Activated CD4-positive, CD25-positive, alpha-beta regulatory T cell treated with anti-CD3 and anti-CD28 coated beads, Interleukin-2, amount 50 U/mL, for 16 hours (primary cell): ENCODE measurements at regions not wholly inside any gene's neighbourhood (a gene's known extent, or its start where the extent isn't known, plus 50 kb on each side); places are given as distances from the start of the nearest gene placed in this dataset.
"Not testable (repeated sequence)": the region's sequence is repeated elsewhere in the genome, so short reads cannot be mapped to it uniquely, and the experiment has no call there.

Source experiments
- DNase-seq: peaks from one replicate; pipeline ENCODE4 v3.0.0-alpha.2; 2020; ENCODE audit warnings: low read depth, low spot score

DNA sequence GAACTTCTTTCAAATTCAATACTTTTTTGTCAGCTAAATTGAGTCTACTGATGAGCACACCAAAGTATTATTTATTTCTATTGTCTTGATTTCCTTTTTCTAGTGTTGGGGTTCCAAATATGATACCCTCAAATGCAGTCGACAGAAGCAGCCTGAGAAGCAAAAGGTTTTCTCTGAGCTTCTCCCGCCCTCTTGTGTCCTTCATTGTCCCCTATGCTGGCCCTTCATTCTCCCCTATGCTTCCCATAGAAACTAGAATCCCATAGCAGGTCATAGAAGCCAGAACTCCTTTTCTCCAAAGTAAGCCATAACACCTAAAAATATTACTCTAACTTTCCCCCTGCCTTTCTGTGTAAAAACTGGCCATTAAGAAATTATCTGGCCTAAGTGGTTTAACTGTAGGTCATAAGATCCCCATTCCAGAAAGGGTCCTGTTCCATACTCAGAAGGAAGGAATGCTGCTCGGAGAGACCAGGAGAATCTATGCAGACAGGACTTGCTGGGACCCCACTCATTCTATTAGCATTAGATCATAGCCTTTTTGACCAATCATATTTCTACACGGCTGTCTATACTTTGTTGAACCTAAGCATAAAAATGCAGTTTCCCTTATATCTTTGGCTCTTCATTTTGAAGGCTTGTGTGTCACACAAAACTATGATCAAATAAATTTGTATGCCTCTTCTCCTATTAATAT, 764.6 kb upstream of the PKDCC start:
- DNase-seq: no peak

DNA sequence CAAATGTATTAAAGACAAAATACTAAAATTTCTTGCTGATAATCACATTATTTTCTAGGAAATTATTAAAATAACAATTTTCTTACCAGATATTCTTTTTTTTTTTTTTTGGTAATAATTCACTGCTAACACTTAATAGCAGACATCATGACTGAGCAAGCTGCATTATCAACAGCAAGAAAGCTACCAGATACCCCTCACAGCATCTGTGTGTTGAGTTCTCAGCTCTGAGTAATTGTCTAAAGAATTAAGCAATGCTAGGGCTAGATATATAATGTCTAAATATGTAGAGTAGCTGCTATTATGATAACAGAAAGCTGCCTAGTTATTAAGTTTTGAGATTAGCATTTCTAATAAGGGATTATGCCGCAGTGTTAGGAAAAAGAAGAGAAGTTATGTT, 754.3 kb upstream of the PKDCC start:
- DNase-seq: no peak

DNA sequence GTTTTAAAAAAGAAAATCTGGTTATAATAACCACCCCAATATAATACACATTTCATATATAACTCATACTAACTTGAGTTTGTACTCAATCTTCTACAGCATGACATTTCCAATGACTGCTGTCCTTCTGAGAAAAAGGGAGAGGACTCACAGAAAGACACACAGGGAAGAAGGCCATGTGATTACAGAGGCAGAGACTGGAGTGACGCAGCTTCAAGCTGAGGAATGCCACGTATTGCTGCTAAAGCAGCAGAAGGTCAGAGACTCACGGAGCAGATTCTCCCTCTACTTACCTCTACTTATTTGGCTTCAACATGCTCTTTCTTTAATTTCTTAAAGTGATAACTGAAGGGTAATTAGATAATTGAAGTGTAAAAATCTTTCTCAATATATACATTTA, 753.5 kb upstream of the PKDCC start:
- DNase-seq: no peak

DNA sequence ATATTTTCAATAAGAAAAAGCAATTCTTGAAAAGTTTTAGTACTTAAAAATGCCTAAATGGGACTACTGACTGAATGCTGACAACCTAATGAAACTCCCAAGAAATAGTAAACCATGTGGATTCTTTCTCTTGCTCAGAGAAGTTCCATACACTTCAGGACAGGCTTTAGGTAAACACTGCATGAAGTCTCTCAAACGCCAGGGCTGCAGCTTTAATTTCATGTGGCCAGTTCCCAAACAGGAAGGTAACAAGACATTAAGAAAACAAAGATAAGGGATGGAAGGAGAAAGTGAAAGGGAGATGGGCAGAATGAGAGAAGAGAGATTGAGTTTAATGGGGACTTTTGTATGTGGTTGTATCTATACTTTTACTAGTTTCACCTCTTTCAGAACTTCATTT, 734.7 kb upstream of the PKDCC start:
- DNase-seq: no peak

DNA sequence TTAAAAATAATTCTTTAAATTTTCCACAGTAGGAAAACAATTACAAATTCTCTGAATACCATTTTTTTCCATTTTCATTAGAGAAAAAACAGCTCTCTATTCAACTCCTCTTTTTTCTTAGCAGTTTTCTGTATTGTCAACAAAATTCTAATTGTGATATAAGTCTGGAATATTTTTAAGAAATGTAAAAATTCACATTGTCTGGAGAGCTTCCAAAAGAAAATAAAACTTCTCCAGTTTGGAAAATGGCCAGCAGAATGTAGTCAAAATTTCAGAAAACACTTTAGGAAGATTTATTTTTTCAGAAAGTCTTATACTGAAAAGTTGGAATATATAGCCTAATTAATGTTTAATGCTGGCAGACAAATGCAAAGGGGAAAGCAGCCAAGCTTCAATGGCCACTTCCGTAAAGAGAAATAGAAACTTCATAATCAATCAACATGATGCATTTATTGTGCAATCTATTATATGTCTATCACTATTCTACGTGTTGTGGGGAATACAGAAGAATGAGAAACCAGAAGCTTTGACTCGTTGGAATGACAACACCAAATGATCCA, 733.2 kb upstream of the PKDCC start:
- DNase-seq: no peak

DNA sequence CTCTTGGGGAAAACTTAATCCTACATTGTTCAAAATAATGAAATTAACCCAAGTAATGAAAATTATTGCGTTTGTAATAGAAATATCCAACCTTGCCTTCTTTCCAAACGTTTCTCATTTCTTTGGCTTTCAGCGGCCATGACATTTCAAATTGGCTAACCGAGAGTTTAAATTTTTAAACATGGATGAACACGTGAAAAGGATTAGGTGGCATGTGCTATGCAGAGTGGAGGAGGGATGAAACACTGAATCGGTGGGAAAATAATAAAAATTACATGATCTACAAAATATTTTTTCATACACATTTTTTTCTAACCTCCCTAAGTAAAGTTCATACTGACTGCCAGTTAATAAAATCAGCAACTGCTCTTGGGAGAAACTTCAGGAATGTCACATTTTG, 728.4 kb upstream of the PKDCC start:
- DNase-seq: no peak

DNA sequence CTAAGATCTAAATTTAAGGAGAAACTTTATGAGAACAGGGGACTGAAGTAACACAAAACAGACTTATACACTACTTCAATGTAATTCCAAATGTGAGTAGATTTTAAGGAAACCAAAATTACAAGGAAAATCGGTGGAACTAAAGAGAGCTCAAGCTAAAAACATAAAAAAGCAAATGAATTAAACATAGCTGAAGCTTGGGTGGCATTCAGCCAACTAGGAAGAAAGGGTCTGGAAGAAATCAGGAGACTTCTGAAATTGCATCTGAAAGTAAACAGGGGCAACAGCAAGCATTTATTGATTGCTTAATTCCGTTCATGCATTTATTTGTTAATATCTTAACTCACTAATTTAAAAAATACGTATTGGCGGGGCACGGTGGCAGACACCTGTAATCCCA, 727.3 kb upstream of the PKDCC start:
- DNase-seq: no peak

DNA sequence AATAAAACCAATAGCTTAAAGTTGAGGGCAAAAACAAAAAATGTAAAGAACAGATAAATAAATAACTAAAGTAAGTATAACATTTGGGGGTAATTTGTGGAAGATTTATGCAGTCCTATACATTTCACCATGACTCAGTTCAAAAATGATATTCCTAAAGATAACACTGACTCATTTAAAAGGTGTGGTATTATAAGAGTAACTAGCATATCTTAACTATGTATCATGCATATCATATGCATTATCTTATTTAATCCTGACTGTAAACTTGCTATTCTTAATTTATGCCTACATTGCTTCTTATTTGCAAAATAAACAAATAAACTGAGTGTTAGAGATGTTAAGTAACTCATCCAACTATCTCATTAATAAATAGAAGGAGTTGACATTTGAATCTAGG, 726.5 kb upstream of the PKDCC start:
- DNase-seq: no peak

DNA sequence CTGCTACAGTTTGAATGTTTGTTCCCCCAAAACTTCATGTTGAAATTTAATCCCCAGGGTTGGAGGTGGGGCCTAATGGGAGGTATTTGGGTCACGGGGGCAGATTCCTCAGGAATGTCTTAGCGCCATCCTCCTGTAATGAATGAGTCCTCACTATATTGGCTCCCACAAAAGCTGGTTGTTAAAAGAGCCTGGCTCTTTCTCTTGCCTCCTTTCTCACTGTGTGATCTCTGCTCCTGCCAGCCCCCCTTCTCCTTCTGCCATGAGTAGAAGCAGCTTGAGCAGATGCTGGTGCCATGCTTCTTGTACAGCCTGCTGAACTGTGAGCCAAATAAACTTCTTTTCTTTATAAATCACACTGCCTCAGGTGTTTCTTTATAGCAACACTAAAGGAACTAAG, 721.0 kb upstream of the PKDCC start:
- no peak for DNase-seq

DNA sequence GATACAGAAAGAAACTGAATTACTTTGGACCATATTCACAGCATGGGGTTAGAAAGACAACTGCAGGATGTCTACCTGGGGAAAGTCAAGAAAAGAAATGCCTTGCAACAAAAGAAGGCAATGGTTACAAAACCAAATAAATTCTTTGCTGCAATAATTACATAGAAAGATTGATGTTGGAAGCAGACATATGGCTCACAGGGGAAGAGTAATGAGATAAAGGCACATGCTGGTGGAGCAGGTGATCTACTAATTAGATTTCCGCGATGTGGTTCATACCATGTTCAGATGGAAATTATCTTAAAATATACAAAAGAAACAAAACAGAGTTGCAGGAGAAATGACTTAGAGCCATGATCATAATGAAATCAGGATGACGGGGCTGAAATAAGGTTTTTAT, 718.8 kb upstream of the PKDCC start:
- DNase-seq: no peak

DNA sequence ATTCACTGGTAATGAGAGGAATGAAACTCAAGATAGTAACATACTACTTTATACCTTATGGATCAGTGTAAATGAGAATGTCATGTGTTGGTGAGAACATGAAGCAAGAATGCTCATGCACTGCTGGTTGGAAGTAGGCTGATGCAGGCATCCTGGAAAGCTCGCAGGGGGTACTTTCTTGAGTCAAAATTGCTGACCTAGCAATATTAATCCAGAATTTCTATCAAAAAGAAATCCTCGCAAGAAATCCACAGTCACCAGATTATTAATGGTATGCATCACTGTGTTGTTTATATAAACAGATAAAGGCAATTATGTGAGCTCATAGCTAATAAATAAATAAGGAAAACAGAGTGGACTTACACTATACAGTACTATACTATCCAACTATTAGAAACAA, 713.7 kb upstream of the PKDCC start:
- DNase-seq: no peak

DNA sequence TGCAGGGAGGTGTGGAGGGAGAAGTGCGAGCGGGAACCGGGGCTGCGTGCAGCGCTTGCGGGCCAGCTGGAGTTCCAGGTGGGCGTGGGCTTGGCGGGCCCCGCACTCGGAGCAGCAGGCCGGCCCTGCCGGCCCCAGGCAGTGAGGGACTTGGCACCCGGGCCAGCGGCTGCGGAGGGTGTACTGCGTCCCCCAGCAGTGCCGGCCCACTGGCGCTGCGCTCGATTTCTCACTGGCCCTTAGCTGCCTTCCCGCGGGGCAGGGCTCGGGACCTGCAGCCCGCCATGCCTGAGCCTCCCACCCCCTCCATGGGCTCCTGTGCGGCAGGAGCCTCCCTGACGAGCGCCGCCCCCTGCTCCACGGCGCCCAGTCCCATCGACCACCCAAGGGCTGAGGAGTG, 712.2 kb upstream of the PKDCC start:
- not testable (repeated sequence) for DNase-seq

DNA sequence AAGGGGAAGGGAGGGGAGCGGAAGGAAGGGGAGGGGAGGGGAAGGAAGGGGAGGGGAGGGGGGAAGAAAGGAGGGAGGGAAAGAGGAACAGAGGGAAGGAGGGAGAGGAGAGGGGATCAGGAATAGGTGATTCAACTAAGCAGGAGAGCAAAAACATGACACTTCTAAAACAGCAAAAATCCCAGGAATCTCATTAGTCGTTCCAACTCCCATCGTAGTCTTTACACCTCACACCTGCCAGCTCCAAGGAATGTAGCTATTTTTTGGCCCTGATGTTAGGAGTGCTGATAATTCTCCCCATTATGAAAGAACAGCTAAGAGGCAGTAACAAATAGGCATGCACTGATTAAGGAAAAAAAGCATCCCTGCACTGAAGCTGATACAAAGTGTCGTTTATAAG, 709.9 kb upstream of the PKDCC start:
- DNase-seq: no peak

DNA sequence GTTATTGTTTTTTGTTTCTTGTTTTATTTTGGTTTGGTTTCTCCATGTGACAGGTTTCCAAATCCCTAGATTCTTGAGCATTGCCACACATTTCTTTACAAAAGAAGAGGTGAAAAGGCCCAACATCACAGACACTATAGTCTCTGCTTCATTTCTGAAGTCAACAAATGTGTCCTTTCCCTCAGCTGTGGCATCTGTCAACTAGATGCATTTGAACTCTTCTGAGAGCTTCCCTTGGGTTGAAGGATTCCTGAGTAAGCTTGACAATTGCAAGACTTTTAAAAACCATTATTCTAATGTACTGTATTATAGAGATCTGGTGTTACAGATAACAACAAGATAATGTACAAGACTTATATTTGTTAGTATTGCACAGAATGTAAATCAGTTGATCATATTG, 703.3 kb upstream of the PKDCC start:
- DNase-seq: no peak

DNA sequence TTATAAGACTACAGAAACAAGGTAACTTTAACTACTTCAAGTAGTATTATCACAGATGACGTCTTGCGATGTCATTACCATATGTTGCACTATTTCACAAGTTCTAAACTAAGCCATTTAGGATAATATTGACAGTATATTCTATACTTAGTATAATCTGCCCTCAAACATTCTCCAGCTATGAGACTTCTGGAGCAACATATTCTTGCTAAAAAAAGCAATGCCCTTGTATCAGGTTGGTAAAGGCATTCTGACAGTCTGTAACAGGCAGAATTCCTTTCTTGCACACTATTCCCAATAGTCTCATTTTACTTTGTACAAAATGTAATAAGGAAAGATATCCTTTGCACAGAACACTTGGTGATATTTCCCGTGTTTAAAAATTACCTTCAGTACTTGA, 694.8 kb upstream of the PKDCC start:
- no peak for DNase-seq

DNA sequence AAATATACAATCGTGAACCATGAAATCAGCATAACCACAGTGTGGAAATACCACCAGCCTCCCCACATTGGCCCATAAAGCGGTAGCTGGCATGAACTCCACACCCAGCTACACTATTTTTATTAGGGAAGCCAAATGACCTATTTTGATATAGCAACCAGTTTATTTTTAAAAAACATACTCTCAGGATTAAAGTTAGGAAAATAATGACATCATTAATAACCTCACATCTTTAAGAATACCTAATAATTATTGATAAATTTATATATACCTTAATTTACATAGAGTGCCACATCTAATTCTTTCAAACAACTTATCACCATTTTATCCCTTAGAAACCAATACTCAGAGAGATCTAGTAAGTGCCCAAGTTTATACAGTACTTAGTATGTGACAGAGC, 692.0 kb upstream of the PKDCC start:
- no peak for DNase-seq

DNA sequence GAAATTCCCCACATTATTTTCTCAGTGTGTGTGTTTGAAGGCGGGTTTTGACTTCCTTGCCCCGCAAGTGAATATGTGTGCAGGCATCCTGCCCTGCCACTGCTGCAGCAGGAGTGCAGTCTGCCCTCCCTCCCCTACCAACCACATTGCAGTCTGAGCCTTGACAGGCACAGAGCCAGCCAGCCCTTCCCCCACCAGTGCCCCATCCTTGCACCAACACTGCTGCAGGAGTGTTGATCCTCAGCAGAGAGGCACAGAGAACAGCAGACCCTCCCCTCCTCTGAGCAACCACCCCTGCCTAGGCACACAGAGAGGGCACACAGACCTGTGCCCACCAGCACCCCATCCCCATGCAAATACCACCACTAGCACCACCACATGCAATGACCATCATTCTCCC, 683.0 kb upstream of the PKDCC start:
- no peak for DNase-seq

DNA sequence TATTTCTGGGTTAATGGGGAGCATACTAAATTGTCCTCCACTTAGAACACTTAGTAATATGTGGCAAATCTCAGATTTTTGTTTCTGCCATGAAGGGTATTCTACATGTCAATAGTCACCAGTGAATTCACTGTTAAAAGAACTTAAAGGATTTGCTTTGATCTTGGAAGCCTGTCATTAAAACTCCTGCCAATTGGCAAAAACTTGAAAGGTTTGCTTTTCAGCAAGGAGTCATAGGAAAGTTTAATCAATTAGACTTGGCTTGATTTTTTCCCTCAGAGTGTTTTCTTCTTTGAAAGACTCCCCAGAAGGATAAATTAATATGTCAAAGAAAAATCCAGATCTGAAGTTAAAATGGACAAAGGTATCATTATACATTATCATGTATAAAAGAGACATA, 671.9 kb upstream of the PKDCC start:
- DNase-seq: no peak

DNA sequence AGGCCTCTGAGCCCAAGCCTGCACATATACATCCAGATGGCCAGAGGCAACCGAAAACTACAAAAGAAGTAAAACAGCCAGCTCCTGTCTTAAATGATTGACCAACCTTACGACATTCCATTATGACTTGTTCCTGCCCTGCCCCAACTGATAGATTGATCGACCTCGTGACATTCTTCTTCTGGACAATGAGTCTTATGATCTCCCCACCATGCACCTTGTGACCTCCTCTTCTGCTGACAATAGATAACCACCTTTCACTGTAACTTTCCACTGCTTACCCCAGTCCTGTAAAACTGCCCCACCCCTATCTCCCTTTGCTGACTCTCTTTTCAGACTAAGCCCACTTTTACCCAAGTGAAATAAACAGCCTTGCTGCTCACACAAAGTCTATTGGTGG, 670.0 kb upstream of the PKDCC start:
- no peak for DNase-seq

DNA sequence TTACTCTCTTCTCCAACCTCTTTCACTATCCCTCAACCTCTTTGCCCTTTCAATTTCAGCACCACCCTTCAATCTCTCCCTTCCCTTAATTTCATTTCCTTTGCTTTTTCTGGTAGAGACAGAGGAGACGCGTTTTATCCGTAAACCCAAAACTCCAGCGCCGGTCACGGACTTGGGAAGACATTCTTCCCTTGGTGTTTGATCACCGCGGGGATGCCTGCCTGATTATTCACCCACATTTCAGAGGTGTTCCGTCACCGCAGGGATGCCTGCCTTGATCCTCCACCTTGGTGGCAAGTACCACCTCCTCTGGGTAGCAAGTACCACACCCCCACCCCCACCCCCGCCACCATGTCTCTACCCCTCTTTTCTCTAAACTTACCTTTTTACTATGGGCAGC, 669.4 kb upstream of the PKDCC start:
- DNase-seq: no peak

DNA sequence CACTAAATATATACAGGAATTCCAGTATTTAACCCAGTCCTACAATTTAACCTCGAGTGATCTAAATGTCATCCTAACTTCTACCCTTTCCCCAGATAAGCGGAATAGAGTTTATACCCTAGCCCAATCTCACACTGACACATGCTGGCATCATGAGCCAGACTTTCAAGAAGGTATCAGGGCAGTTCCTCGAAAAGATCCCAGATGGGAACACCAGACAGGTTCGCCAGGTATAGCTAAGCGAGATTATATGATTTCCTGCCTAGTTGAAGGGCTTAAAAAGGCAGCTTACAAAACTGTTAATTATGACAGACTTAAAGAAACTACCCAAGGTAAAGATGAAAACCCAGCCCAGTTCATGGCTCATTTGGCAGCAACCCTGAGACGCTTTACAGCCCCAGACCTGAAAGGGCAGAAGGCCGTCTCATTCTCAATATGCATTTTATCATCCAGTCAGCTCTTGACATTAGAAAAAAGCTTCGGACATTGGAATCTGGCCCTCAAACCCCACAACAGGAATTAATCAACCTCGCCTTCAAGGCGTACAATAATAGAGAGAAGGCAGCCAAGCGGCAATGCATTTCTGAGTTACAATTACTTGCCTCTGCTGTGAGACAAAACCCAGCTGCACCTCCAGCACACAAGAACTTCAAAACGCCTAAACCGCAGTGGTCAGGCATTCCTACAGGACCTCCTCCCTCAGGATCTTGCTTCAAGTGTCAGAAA, 668.2 kb upstream of the PKDCC start:
- no peak for DNase-seq

DNA sequence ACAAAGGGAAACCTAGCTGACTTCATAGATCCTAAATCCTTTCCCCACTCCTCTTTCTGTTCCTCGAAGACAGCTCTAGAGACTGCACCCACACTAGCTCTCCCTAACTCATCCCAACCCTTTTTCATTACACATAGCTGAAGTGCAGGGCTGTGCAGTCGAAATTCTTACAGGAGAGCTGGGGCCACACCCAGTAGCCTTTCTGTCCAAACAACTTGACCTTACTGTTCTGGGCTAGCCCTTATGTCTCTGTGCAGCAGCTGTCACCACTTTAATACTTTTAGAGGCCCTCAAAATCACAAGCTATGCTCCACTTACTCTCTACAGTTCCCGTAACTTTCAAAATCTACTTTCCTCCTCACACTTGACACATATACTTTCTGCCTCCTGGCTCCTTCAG, 666.1 kb upstream of the PKDCC start:
- DNase-seq: no peak

DNA sequence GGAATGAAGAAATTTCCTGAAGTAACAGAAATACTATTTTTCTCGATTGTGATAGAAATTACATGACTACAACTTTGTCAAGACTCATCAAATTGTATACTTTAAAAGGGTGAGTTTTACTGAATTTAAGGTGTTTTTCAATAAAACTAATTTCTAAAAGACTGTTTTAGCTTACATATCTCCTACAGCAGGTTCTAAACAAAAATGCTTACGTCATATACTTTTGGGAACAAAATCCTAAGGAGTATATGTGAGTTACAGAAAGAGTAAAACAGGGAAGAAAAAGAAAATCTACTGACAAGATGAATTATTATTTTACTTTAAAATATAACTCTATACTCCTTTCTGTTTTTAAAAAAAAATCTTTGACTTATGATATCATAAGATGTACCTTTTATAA, 660.3 kb upstream of the PKDCC start:
- DNase-seq: no peak
